Right atrium auricular region (tissue), 2 donors: ENCODE measurements at regions not wholly inside any gene's neighbourhood (a gene's known extent, or its start where the extent isn't known, plus 50 kb on each side); places are given as distances from the start of the nearest gene placed in this dataset.

Experiments used
- DNase-seq: peaks from one replicate; pipeline ENCODE4 v3.0.0-alpha.2; 2019; ENCODE audit warnings: low spot score
- H3K27ac ChIP-seq, 2 donors: fragments of 200-600 bp; sonication (generic); 1 replicate in 1 of 2; 2 replicates in 1 of 2; pipeline ENCODE4 v1.5.1; 2016 to 2019
- H3K27me3 ChIP-seq, 2 donors: fragments of 200-600 bp; sonication (generic); one replicate each; pipeline versions ENCODE4 v1.5.1 to v1.6.0; 2017 to 2019
- H3K36me3 ChIP-seq: fragments of 200-600 bp; sonication (generic); one replicate; pipeline ENCODE4 v1.5.1; 2016
- H3K4me1 ChIP-seq, 2 donors: fragments of 200-600 bp; sonication (generic); one replicate each; pipeline versions ENCODE4 v1.5.1 to v1.6.0; 2017 to 2019
- H3K4me3 ChIP-seq, 2 donors: fragments of 200-600 bp; sonication (generic); 1 replicate in 1 of 2; 2 replicates in 1 of 2; pipeline ENCODE4 v1.5.1; 2017 to 2019; ENCODE audit warnings: mild to moderate bottlenecking in 1 of 2, moderate library complexity in 1 of 2
- H3K9me3 ChIP-seq, 2 donors: fragments of 200-600 bp; sonication (generic); one replicate each; pipeline ENCODE4 v1.5.1; 2019
- CTCF ChIP-seq, 2 donors: fragments of 200-600 bp; sonication (generic); IDR thresholded peaks; one replicate each; pipeline ENCODE4 v1.5.1; 2019; ENCODE audit warnings: antibody characterized with exemption in 2 of 2

- no peaks in the 10 kb centered on the region for H3K27me3 ChIP-seq
- DNase-seq: no peak
Measured at GRCh38 chr4:54484383-54484782, 173.4 kb upstream of the KIT start.

GRCh38 chr4:54487491-54487890, 170.3 kb upstream of the KIT start:
- Histone ChIP-seq H3K4me1 (no peaks in the 10 kb centered on the region), H3K9me3 (no peaks in the 10 kb centered on the region), H3K27me3 (no peaks in the 10 kb centered on the region), H3K27ac (no peak overlapping the region), H3K4me3 (no peak overlapping the region), H3K36me3 (no peaks in the 10 kb centered on the region)
- TF ChIP-seq CTCF (IDR thresholded peaks at IDR 0.05): no peak
- DNase-seq: no peak

More at GRCh38 chr4:54484383-54484782, 173.4 kb upstream of the KIT start:
- no peaks in the 10 kb centered on the region for H3K36me3 ChIP-seq
- peaks cover 0 to 10% of the 10 kb centered on the region in 2 donors for H3K9me3 ChIP-seq
- H3K27ac ChIP-seq: no peak overlapping the region
- H3K4me3 ChIP-seq: no peak overlapping the region
- TF ChIP-seq CTCF (IDR thresholded peaks at IDR 0.05): no peak
- no peaks in the 10 kb centered on the region for H3K4me1 ChIP-seq

- no peaks in the 10 kb centered on the region for H3K36me3 ChIP-seq
- no peak for TF ChIP-seq CTCF (IDR thresholded peaks at IDR 0.05)
- H3K27me3 ChIP-seq: no peaks in the 10 kb centered on the region
- no peaks in the 10 kb centered on the region for H3K9me3 ChIP-seq
- no peak for DNase-seq
- H3K4me3 ChIP-seq: no peak overlapping the region
- no peak overlapping the region for H3K27ac ChIP-seq
- H3K4me1 ChIP-seq: no peaks in the 10 kb centered on the region
Measured at GRCh38 chr4:54493862-54494261, 163.9 kb upstream of the KIT start.

- Histone ChIP-seq H3K9me3 (no peaks in the 10 kb centered on the region), H3K4me3 (no peak overlapping the region), H3K27ac (no peak overlapping the region), H3K4me1 (no peaks in the 10 kb centered on the region), H3K36me3 (no peaks in the 10 kb centered on the region), H3K27me3 (no peaks in the 10 kb centered on the region)
- TF ChIP-seq CTCF (IDR thresholded peaks at IDR 0.05): no peak
- no peak for DNase-seq
Measured at GRCh38 chr4:54495091-54495490, 162.7 kb upstream of the KIT start.

GRCh38 chr4:54495641-54496040, 162.1 kb upstream of the KIT start:
- H3K36me3 ChIP-seq: no peaks in the 10 kb centered on the region
- H3K9me3 ChIP-seq: no peaks in the 10 kb centered on the region
- TF ChIP-seq CTCF (IDR thresholded peaks at IDR 0.05): no peak
- DNase-seq: no peak
- no peak overlapping the region for H3K27ac ChIP-seq
- H3K27me3 ChIP-seq: no peaks in the 10 kb centered on the region
- no peaks in the 10 kb centered on the region for H3K4me1 ChIP-seq
- no peak overlapping the region for H3K4me3 ChIP-seq

GRCh38 chr4:54496412-54496811, 161.3 kb upstream of the KIT start:
- H3K27ac ChIP-seq: no peak overlapping the region
- no peak for DNase-seq
- no peaks in the 10 kb centered on the region for H3K4me1 ChIP-seq
- no peak for TF ChIP-seq CTCF (IDR thresholded peaks at IDR 0.05)
- no peaks in the 10 kb centered on the region for H3K9me3 ChIP-seq
- H3K4me3 ChIP-seq: no peak overlapping the region
- no peaks in the 10 kb centered on the region for H3K27me3 ChIP-seq
- H3K36me3 ChIP-seq: no peaks in the 10 kb centered on the region
